ENCODE measurements at regions not wholly inside any gene's neighbourhood (a gene's known extent, or its start where the extent isn't known, plus 50 kb on each side); places are given as distances from the start of the nearest gene placed in this dataset.

DNA sequence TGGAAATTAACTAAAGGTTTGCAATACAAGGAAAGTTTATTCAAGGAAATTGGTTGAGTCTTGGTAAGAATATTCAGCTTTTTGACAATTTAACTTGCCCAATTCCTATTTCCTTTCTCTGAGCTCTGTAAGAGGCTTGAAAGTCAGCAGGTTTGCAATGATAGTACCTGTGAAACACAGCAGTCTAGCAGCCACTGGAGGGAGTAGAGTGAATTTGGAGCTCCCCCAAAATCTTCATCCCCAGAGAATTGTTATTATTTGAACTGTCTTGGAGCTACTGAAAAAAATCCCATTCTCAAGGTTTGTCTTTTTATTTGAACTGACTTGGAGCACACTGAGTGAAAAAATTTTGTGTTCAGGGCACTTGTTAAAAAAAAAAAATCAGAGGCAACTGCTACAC, 654.2 kb upstream of the PKN2 start:
- Histone ChIP-seq H3K36me3 (ENCODE audit: control insufficient read depth, insufficient read depth, low read length) (no peaks in the 10 kb centered on the region), H3K27me3 (ENCODE audit: control insufficient read depth, insufficient read depth, low read length) (no peaks in the 10 kb centered on the region), H3K4me3 (ENCODE audit: low read depth, low read length) (no peak overlapping the region)
- ChIA-PET CTCF (interaction anchor here (0.6 to 1.1 kb wide), 3 partner anchors 33 to 536 kb away, joined by 3 to 4 read pairs (median 3); no protein-coding TSS in a partner anchor), POLR2A (no interaction called here)
- TF ChIP-seq, protein P1, sequence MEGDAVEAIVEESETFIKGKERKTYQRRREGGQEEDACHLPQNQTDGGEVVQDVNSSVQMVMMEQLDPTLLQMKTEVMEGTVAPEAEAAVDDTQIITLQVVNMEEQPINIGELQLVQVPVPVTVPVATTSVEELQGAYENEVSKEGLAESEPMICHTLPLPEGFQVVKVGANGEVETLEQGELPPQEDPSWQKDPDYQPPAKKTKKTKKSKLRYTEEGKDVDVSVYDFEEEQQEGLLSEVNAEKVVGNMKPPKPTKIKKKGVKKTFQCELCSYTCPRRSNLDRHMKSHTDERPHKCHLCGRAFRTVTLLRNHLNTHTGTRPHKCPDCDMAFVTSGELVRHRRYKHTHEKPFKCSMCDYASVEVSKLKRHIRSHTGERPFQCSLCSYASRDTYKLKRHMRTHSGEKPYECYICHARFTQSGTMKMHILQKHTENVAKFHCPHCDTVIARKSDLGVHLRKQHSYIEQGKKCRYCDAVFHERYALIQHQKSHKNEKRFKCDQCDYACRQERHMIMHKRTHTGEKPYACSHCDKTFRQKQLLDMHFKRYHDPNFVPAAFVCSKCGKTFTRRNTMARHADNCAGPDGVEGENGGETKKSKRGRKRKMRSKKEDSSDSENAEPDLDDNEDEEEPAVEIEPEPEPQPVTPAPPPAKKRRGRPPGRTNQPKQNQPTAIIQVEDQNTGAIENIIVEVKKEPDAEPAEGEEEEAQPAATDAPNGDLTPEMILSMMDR (IDR thresholded peaks at IDR 0.05; ENCODE audit: insufficient read depth, low read depth, low read length), result no peak
- no peak for DNase-seq (ENCODE audit: low read depth)

GRCh38 chr1:88035578-88035977, 648.5 kb upstream of the PKN2 start:
- no peak overlapping the region for H3K4me3 ChIP-seq (ENCODE audit: low read depth, low read length)
- ChIA-PET POLR2A (no interaction called here), CTCF (no interaction called here)
- TF ChIP-seq, protein P1 (IDR thresholded peaks at IDR 0.05; ENCODE audit: insufficient read depth, low read depth, low read length), result no peak
- no peaks in the 10 kb centered on the region; the same call in 1 of the 2 replicates for H3K27me3 ChIP-seq (ENCODE audit: control insufficient read depth, insufficient read depth, low read length)
- H3K36me3 ChIP-seq (ENCODE audit: control insufficient read depth, insufficient read depth, low read length), result no peaks in the 10 kb centered on the region
- DNase-seq (ENCODE audit: low read depth), result no peak

- TF ChIP-seq, protein P1 (IDR thresholded peaks at IDR 0.05; ENCODE audit: insufficient read depth, low read depth, low read length), result no peak
- ChIA-PET POLR2A (no interaction called here), CTCF (interaction anchor here (0.6 kb wide), 1 partner anchor 60 kb away, joined by 3 read pairs; no protein-coding TSS in a partner anchor)
These were observed 647.6 kb upstream of the PKN2 start for GRCh38 chr1:88036345-88037014.

DNA sequence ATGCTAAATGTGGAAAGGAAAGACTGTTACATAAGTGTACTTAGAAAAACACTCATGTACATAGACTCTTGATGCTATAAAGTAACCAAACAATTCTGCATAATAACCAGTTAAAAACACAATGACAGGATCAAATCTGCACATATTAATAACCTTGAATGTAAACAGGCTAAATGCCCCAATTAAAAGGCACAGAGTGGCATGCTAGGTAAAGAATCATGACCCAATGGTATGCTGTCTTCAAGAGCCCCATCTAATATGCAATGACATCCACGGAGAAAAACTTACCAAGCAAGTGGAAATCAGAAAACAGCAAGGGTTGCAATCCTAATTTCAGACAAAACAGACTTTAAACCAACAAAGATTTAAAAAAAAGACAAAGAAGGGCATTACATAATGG, 644.8 kb upstream of the PKN2 start:
- Histone ChIP-seq H3K36me3 (ENCODE audit: control insufficient read depth, insufficient read depth, low read length) (no peaks in the 10 kb centered on the region), H3K4me3 (ENCODE audit: low read depth, low read length) (no peak overlapping the region), H3K27me3 (ENCODE audit: control insufficient read depth, insufficient read depth, low read length) (no peaks in the 10 kb centered on the region; the same call in 1 of the 2 replicates)
- CTCF ChIA-PET, result no interaction called here
- TF ChIP-seq, protein P1 (IDR thresholded peaks at IDR 0.05; ENCODE audit: insufficient read depth, low read depth, low read length), result no peak
- no peak for DNase-seq (ENCODE audit: low read depth)
- POLR2A ChIA-PET, result no interaction called here

More at GRCh38 chr1:88036345-88037014, 647.6 kb upstream of the PKN2 start:
- Histone ChIP-seq H3K36me3 (ENCODE audit: control insufficient read depth, insufficient read depth, low read length) (no peaks in the 10 kb centered on the region), H3K27me3 (ENCODE audit: control insufficient read depth, insufficient read depth, low read length) (no peaks in the 10 kb centered on the region; the same call in 1 of the 2 replicates), H3K4me3 (ENCODE audit: low read depth, low read length) (no peak overlapping the region)
- DNase-seq (ENCODE audit: low read depth), result no peak

- Histone ChIP-seq H3K4me3 (ENCODE audit: low read depth, low read length) (no peak overlapping the region), H3K27me3 (ENCODE audit: control insufficient read depth, insufficient read depth, low read length) (no peaks in the 10 kb centered on the region), H3K36me3 (ENCODE audit: control insufficient read depth, insufficient read depth, low read length) (no peaks in the 10 kb centered on the region)
- ChIA-PET CTCF (no interaction called here), POLR2A (no interaction called here)
- TF ChIP-seq, protein P1 (IDR thresholded peaks at IDR 0.05; ENCODE audit: insufficient read depth, low read depth, low read length), result no peak
- no peak for DNase-seq (ENCODE audit: low read depth)
These were observed 640.2 kb upstream of the PKN2 start for GRCh38 chr1:88043834-88044233.
